HepG2 (cell line): ENCODE measurements at regions not wholly inside any gene's neighbourhood (a gene's known extent, or its start where the extent isn't known, plus 50 kb on each side); places are given as distances from the start of the nearest gene placed in this dataset.

Experiments
- BCL6 ChIP-seq: IDR thresholded peaks from 2 replicates; pipeline ENCODE4 v1.6.1; 2016; ENCODE audit warnings: missing genetic modification reagents, missing compliant biosample characterization
- BORCS8-MEF2B ChIP-seq: sonication (generic); formaldehyde crosslinking; IDR thresholded peaks from 2 replicates; pipeline ENCODE4 v1.8.0; 2022; ENCODE audit warnings: mild to moderate bottlenecking, missing genetic modification reagents
- IKZF1 ChIP-seq: fragments of 450-650 bp; IDR thresholded peaks from 2 replicates; pipeline ENCODE4 v1.7.1; 2016
- KAT7 ChIP-seq: IDR thresholded peaks from 2 replicates; pipeline ENCODE4 v1.6.1; 2018; ENCODE audit warnings: borderline replicate concordance, missing compliant biosample characterization
- KAT8 ChIP-seq: IDR thresholded peaks from 2 replicates; pipeline ENCODE4 v1.6.1; 2016; ENCODE audit warnings: missing genetic modification reagents, missing compliant biosample characterization
- MXD4 ChIP-seq: IDR thresholded peaks from 2 replicates; pipeline ENCODE4 v1.6.1; 2016; ENCODE audit warnings: mild to moderate bottlenecking, missing biosample characterization, missing genetic modification reagents
- NFKBIZ ChIP-seq: IDR thresholded peaks from 2 replicates; pipeline ENCODE4 v1.6.1; 2018; ENCODE audit warnings: missing genetic modification reagents, missing compliant biosample characterization
- POLR2A ChIP-seq, 2 experiments: IDR thresholded peaks; 2 replicates each; pipeline ENCODE4 v1.6.1; 2011; ENCODE audit warnings: low read depth in 2 of 2, low read length in 2 of 2, mild to moderate bottlenecking in 1 of 2, moderate library complexity in 1 of 2; ENCODE audit not compliant: insufficient read depth in 1 of 2
- RXRB ChIP-seq: IDR thresholded peaks from 2 replicates; pipeline ENCODE4 v1.6.1; 2016; ENCODE audit warnings: borderline replicate concordance, missing genetic modification reagents, missing compliant biosample characterization
- SIN3B ChIP-seq: fragments of 150-350 bp; IDR thresholded peaks from 2 replicates; pipeline ENCODE4 v1.6.1; 2014; ENCODE audit warnings: low read length
- SKI ChIP-seq: fragments of 450-650 bp; IDR thresholded peaks from one replicate; pipeline ENCODE4 v1.6.1; 2018; ENCODE audit warnings: mild to moderate bottlenecking; ENCODE audit not compliant: partially characterized antibody
- SOX13 ChIP-seq, 3 experiments: fragments of 450-650 bp in 1 of 3; sonication (generic) in 1 of 3; formaldehyde crosslinking in 1 of 3; IDR thresholded peaks in 2 of 3; conservative IDR thresholded peaks in 1 of 3; 2 replicates each; pipeline versions ENCODE4 v1.5.0 to v1.6.1; 2016 to 2020; ENCODE audit warnings: antibody characterized with exemption in 1 of 3, mild to moderate bottlenecking in 1 of 3, missing compliant biosample characterization in 1 of 3, missing genetic modification reagents in 1 of 3, moderate library complexity in 1 of 3
- SRY ChIP-seq: sonication (generic); formaldehyde crosslinking; IDR thresholded peaks from 2 replicates; pipeline ENCODE4 v1.8.0; 2022; ENCODE audit warnings: mild to moderate bottlenecking, missing genetic modification reagents
- TCF12 ChIP-seq, 2 experiments: fragments of 450-650 bp in 1 of 2; sonication (generic) in 1 of 2; formaldehyde crosslinking in 1 of 2; IDR thresholded peaks; 2 replicates each; pipeline versions ENCODE4 v1.6.1 to v1.8.0; 2017 to 2022; ENCODE audit warnings: antibody characterized with exemption in 1 of 2, mild to moderate bottlenecking in 1 of 2, missing genetic modification reagents in 1 of 2, moderate library complexity in 1 of 2
- TGIF2 ChIP-seq: IDR thresholded peaks from 2 replicates; pipeline ENCODE4 v1.6.1; 2016; ENCODE audit warnings: control low read depth, missing compliant biosample characterization
- TSC22D2 ChIP-seq: sonication (generic); formaldehyde crosslinking; IDR thresholded peaks from 2 replicates; pipeline ENCODE4 v1.5.1; 2020; ENCODE audit warnings: missing genetic modification reagents, mild to moderate bottlenecking, borderline replicate concordance
- XRCC5 ChIP-seq: fragments of 200-400 bp; formaldehyde crosslinking; optimal IDR thresholded peaks from 2 replicates; pipeline ENCODE3; 2017; ENCODE audit warnings: mild to moderate bottlenecking, low read length
- ZMAT3 ChIP-seq: sonication (generic); formaldehyde crosslinking; conservative IDR thresholded peaks from 2 replicates; pipeline ENCODE4 v1.7.0; 2021; ENCODE audit warnings: missing genetic modification reagents
- ZNF224 ChIP-seq: sonication (generic); formaldehyde crosslinking; IDR thresholded peaks from 2 replicates; pipeline ENCODE4 v1.5.0; 2020; ENCODE audit warnings: mild to moderate bottlenecking, missing genetic modification reagents
- ZNF230 ChIP-seq: sonication (generic); formaldehyde crosslinking; IDR thresholded peaks from 2 replicates; pipeline ENCODE4 v1.4.0; 2020; ENCODE audit warnings: mild to moderate bottlenecking, missing genetic modification reagents
- ZNF329 ChIP-seq: sonication (generic); formaldehyde crosslinking; IDR thresholded peaks from 2 replicates; pipeline ENCODE4 v1.9.0; 2021; ENCODE audit warnings: low read depth, mild to moderate bottlenecking, missing genetic modification reagents
- ZNF547 ChIP-seq: sonication (generic); formaldehyde crosslinking; IDR thresholded peaks from 2 replicates; pipeline ENCODE4 v1.5.1; 2020; ENCODE audit warnings: mild to moderate bottlenecking, missing genetic modification reagents
- TF ChIP-seq, protein P1 (sequence below): sonication (generic); formaldehyde crosslinking; IDR thresholded peaks from 2 replicates; pipeline ENCODE4 v1.5.0; 2020; ENCODE audit warnings: missing genetic modification reagents, mild to moderate bottlenecking, borderline replicate concordance
- TF ChIP-seq, protein P2 (sequence below): sonication (generic); formaldehyde crosslinking; IDR thresholded peaks from 2 replicates; pipeline ENCODE4 v1.4.0; 2020; ENCODE audit warnings: missing genetic modification reagents
- TF ChIP-seq, protein P3 (sequence below): sonication (generic); formaldehyde crosslinking; IDR thresholded peaks from 2 replicates; pipeline ENCODE4 v1.5.0; 2020; ENCODE audit warnings: missing genetic modification reagents

DNA sequence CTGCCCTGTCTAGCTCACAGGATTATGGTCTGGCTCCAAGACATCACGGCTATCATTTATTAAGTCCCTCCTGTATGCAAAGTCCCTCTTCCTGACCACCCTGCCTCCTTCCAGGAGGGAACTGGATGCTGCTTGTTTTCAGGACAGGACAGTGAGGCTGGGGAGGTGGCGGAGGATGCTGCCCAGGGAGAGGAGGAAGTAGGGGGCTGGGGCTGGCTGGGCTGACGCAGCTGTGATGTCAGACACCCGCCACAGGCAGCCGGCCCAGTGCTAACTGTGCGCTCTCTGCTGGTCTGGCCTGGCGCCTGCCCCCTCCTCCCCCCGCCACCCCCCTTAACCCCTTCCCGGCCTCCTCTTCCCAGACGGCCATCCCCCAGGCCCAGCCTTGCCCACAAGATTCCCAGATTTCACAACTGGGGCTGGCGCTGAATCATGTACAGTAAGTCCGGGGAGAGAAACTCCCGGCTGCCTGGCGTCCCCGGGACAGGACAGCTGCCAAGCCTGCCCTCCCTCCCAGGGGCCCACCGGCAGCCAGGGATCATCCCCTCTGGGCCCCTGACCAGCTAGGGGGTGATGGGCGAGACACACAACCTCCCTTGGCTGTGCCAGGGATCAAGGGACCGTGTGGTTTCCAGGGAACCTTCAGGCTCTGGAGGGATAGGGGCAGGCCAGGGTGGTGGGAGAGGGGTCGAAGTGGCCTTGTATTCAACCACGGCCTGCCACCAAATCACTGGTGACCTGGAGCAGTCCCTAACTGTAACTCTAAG, 118.1 kb downstream of the CEBPB start (continued):
- peak; percentile 91; the same call in 1 of the 2 replicates for TF ChIP-seq BORCS8-MEF2B (CRISPR knock-in tag)
- TF ChIP-seq XRCC5 = peak; percentile 42
- peak; percentile 85 for TF ChIP-seq SKI
- no peak for TF ChIP-seq SRY
- TF ChIP-seq KAT7 = peak; percentile 91
- TF ChIP-seq, protein P1, sequence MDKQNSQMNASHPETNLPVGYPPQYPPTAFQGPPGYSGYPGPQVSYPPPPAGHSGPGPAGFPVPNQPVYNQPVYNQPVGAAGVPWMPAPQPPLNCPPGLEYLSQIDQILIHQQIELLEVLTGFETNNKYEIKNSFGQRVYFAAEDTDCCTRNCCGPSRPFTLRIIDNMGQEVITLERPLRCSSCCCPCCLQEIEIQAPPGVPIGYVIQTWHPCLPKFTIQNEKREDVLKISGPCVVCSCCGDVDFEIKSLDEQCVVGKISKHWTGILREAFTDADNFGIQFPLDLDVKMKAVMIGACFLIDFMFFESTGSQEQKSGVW (CRISPR knock-in tag) = no peak
- TF ChIP-seq SIN3B = no peak; the same call in none of the 2 replicates
- no peak for TF ChIP-seq IKZF1
- no peak; the same call in 1 of the 2 replicates for TF ChIP-seq TGIF2
- peak in 1 of 2 experiments; percentile 11; a peak in 2 of 4 replicates for TF ChIP-seq POLR2A (IDR thresholded peaks at IDR 0.05; ENCODE audit: insufficient read depth in 1 of 2, low read depth in 2 of 2, low read length in 2 of 2)
- TF ChIP-seq KAT8 (CRISPR knock-in tag) = peak; percentile 81
- TF ChIP-seq, protein P2, sequence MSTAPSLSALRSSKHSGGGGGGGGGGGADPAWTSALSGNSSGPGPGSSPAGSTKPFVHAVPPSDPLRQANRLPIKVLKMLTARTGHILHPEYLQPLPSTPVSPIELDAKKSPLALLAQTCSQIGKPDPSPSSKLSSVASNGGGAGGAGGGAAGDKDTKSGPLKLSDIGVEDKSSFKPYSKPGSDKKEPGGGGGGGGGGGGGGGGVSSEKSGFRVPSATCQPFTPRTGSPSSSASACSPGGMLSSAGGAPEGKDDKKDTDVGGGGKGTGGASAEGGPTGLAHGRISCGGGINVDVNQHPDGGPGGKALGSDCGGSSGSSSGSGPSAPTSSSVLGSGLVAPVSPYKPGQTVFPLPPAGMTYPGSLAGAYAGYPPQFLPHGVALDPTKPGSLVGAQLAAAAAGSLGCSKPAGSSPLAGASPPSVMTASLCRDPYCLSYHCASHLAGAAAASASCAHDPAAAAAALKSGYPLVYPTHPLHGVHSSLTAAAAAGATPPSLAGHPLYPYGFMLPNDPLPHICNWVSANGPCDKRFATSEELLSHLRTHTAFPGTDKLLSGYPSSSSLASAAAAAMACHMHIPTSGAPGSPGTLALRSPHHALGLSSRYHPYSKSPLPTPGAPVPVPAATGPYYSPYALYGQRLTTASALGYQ (CRISPR knock-in tag) = no peak
- TF ChIP-seq ZNF224 (CRISPR knock-in tag) = no peak
- 0 out of 2 replicates have a peak, but pooled peaks have one; percentile 37 for TF ChIP-seq ZNF329 (CRISPR knock-in tag)
- peak; percentile 47 for TF ChIP-seq MXD4
- TF ChIP-seq ZNF547 (CRISPR knock-in tag) = no peak
- peak; percentile 83 for TF ChIP-seq ZMAT3 (CRISPR knock-in tag)
- TF ChIP-seq ZNF230 (CRISPR knock-in tag) = 0 out of 2 replicates have a peak, but pooled peaks have one; percentile 18
- TF ChIP-seq, protein P3, sequence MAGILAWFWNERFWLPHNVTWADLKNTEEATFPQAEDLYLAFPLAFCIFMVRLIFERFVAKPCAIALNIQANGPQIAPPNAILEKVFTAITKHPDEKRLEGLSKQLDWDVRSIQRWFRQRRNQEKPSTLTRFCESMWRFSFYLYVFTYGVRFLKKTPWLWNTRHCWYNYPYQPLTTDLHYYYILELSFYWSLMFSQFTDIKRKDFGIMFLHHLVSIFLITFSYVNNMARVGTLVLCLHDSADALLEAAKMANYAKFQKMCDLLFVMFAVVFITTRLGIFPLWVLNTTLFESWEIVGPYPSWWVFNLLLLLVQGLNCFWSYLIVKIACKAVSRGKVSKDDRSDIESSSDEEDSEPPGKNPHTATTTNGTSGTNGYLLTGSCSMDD (CRISPR knock-in tag) = no peak
- TF ChIP-seq RXRB (CRISPR knock-in tag) = peak; percentile 64; the same call in 1 of the 2 replicates
- TF ChIP-seq TCF12 (IDR thresholded peaks at IDR 0.05) = no peak
- TF ChIP-seq TCF12 (CRISPR knock-in tag; IDR thresholded peaks at IDR 0.05) = 0 out of 2 replicates have a peak, but pooled peaks have one; percentile 34
- 0 out of 2 replicates have a peak, but pooled peaks have one; percentile 40 for TF ChIP-seq SOX13 (IDR thresholded peaks at IDR 0.05)
- TF ChIP-seq SOX13 (CRISPR knock-in tag; conservative IDR thresholded peaks at IDR 0.05 in 1 of 2, IDR thresholded peaks at IDR 0.05 in 1 of 2) = peak in 1 of 2 experiments; percentile 52; a peak in 2 of 4 replicates
- peak; percentile 28; the same call in 1 of the 2 replicates for TF ChIP-seq TSC22D2 (CRISPR knock-in tag)
- TF ChIP-seq BCL6 = peak; percentile 76
- TF ChIP-seq NFKBIZ (CRISPR knock-in tag) = peak; percentile 81
